GM18867 (cell line): ENCODE measurements at regions not wholly inside any gene's neighbourhood (a gene's known extent, or its start where the extent isn't known, plus 50 kb on each side); places are given as distances from the start of the nearest gene placed in this dataset.

Source experiments
- ATAC-seq: cut with Tn5 transposase; IDR thresholded peaks from one replicate; pipeline ENCODE4 v1.9.1; 2021; ENCODE audit warnings: mild to moderate bottlenecking, moderate library complexity; ENCODE audit not compliant: unreplicated experiment

DNA sequence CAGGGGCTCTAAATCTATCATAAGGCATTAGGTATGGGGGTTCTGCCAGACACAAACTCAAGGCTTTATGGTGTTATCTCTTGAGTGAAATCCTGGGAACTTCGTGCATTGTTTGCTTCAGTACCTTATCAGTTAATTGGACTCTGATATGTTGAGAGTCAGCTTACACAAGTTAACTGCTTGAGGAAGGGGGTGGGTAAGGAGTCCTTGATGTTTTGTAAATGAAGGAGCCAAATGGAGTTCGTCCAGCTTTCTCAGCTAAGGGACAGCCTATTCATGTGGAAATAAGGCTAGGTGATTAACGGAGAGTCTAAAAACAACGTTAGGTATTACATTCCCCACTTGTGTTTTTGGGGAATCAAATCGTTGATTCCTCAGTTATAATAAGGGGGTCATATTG lies 157.4 kb downstream of the TRIM27 start:
- no peak for ATAC-seq

DNA sequence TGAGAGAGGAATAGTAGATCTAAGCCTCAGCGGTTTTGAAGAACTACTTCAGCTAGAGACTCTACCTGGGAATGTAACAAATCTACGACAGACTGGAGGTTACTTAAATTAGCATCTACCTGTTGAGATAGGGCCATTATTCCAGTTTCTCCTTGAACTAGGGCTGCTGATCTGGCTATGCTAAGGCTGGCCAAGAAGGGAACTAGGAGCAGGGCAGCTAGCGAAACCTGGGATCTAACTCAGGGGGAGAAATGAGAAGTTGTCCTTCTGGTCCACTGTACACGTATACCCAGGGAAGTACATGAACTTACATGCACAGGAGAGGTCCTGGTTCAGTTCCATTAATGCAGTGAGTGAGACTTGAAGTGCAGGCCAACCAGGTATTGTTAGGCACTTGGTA lies 156.7 kb downstream of the TRIM27 start:
- ATAC-seq: no peak

DNA sequence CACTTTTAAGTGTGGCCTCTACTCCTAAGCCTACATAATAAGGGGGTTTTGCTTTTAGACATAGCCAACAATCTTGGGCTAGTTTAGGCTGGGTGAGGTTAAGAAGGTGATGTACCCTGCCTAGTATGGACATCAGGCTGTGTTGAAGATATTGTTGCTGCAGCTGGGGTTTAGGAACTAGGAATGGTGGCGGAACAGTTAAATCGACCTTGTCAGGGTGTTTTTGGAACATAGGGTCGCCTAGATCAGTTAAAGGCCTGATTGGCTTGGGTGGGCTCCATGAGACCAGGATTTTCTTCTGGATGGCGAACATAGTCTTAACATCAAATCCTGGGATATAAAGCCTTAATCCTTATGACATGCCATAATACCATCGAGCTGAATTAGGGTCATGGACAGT lies 156.1 kb downstream of the TRIM27 start:
- no peak for ATAC-seq

DNA sequence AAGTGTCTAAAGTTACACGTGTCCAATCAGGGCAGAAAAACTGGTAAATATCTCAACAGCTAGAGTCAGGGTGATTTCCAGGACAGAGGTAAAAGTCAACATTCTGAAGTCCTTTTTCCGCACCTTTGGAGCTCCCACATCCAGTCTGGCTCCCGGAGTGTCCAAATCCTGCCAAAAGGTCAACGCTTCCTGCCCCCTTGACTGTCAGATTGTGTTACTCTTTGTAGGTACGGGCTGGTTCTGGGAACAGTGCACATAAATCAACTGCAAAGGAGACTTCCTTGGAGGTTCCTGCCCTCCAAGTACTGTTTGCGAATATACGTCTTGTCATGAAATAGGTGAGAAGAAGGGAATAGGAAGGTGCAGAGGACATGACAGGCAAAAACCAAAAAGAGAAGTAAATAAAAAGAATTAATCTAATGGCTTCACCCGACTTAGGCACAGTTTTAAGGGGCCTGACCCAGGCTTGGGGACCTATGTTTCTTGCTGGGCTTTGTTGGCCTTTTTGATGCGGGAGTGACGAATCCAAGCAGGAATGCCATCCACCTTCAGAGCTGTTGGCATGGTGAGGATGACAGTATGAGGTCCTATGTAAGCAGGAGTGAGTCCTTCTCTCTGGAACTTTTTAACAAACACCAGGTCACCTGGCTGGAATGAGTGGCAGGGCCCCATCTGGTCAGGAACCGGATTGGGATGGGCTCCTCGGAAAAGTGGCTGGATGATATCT lies 155.4 kb downstream of the TRIM27 start:
- no peak for ATAC-seq

DNA sequence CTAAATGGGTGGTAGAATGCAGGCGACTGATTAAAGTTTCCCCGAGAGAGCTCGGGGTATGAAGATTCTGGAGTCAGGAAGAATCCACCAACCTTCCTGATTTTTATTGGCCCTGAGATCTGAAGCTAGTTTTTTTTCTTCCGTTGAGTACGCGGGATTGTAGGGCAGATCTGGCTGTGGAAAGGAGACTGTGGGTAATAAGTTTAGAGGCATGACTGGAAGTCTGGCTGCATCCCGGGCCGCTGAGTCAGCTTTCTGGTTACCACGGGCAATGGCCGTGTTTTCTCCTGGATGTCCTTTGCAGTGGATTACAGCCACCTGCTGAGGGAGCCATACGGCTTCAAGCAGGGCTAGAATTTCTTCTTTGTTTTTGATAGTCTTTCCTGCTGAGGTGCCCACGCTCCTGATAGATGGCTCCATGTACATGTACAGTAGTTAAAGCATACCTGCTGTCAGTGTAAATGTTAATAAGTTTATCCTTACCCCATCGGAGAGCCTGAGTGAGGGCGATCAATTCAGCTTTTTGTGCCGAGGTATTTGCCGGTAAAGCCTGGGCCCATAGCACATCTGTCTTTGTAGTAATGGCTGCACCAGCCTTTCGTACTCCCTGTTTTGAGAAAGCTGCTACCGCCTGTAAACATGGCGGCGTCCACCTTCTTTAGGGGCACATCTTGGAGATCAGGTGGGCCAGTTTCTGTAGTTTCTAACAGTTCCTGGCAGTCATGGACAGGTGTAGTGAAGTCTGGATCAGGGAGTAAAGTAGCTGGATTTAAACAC lies 154.0 kb downstream of the TRIM27 start:
- no peak for ATAC-seq

DNA sequence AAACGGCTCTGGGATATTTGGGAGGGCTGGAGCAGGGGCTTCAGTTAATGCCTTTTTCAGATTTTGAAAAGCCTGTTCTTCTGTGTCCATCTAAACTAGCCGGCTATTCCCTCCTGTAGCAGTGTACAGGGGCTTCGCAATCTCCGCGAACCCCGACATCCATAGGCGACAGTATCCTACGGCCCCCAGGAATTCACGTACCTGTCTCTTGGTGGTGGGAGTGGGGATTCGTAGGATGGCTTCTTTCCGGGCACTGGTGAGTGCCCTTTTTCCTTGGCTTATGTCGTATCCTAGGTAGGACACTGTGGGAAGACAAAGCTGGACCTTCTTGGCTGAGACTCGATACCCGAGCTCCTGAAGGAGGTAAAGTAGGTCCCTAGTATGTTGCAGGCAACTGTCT lies 153.1 kb downstream of the TRIM27 start:
- no peak for ATAC-seq

DNA sequence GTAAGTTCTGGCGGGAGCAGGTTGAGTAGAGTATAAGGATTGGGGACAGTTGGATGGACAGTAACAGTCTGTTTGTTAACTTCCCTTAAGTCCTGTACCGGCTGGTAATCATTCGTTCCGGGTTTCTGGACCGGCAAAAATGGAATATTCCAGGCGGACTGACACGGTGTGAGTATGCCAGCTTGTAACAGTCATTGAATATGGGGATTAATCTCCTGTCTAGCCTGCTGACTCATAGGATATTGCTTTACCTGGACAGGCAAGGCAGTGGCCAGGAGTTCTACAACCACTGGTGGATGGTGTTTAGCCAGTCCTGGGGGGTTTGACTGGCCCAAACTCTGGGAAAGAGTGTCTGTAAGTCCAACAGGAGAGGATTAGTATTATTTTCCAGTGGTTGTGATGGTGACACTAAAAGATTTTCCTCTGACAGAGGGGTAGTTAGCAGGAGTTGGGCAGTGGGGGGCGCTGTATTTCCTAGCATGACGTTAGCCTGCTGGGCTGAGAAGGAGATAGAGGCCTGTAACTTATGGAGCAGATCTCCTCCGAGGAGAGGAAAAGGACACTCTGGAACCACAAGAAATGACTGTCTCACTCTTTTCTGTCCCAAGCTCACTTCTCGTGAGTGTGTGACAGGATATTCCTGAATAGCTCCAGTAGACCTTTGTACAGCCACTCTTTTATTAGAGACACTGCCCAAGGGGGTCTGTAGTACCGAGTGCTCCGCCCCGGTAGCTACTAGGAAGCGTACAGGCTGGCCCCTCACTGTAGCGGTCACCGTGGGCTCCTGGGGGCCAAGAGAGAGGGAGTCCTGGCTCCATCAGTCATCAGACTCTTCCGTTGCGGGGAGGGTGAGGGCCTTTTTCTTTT lies 152.2 kb downstream of the TRIM27 start:
- no peak for ATAC-seq

DNA sequence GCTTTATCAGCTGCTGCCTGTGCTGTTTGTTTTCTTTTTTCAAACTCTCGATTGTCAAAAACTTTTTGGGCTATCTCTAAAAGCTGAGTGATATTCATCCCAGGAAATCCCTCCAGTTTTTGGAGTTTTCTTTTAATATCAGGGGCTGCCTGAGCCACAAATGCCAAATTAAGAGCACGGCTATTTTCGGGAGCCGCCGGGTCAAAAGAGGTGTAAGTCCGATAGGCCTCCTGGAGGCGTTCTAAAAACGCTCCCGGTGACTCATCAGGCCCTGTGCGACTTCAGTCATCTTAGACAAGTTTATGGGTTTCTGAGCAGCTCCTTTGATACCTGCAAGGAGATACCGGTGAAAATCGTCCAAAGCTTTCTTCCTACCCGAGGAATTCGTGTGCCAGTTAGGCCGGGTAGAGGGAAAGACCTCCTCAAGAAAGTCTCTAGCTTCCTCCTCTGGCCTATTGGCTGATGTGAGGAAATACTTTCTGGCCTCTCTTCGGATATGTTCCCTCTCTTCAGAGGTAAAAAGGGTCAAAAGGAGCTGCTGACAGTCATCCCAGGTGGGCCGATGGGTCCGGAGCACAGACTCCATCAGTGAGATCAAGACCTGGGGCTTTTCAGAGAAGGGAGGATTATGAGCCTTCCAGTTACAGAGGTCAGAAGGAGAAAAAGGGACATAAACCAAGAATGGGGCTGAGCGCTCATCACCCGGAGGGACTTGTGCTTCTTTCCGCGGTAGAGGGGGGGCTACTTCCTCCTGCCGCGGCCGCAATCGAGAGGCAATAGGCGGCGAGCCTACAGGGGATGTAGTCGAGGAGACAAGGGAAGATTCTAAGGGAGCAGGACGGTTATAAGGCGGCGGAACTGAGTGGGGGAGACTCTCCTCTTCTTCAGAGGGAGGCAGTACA lies 151.1 kb downstream of the TRIM27 start:
- no peak for ATAC-seq

DNA sequence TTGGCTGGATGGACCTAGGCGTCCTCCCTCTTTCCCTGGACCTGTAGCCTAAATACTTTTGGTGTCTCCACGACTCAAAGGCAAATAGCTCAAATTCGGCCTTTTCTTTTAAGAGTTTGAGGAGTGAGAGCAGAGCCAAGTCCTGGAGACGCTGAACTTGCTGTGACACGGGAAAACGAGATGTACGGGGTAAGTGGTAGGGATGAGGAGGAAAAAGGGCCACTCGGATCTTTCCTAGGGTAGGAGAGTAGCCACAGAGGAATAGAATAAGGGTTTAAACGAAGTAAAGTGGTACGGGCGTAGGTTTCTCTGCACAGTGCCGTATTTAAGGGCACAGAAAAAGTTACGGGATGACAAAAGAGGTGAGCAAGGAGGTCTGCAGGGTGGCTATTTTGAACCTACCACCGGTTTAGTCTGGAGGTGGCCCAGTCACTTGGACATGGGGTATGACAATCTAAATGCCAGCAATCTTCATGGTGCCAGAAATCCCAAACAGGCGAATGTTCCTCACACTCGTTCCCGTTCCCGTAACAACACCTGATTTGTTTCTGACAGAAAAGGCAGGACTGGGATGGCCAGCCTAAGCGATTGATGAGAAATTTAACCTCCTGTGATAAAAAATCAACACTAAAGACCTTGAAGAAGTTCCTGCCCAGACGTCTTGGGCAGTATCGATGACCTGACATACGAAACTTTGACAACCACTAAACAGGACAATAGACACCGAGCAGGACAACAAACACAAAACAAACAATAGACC lies 149.3 kb downstream of the TRIM27 start:
- no peak for ATAC-seq

DNA sequence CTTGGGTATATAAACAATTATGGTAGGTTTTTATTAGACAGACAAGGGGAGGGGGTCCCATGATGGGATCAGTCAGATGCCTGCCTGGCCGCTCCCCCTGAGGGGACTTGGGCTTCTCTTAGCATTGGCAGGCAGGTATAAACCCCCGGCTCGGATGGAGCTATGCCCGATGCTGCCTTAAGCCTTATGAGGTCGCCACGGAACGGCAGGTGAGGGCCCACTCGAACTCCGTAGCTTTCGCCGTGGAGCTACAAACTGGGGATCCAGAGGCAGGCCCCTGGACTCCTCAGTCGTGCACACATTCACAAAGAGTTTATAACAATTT lies 148.8 kb downstream of the TRIM27 start:
- ATAC-seq: no peak

DNA sequence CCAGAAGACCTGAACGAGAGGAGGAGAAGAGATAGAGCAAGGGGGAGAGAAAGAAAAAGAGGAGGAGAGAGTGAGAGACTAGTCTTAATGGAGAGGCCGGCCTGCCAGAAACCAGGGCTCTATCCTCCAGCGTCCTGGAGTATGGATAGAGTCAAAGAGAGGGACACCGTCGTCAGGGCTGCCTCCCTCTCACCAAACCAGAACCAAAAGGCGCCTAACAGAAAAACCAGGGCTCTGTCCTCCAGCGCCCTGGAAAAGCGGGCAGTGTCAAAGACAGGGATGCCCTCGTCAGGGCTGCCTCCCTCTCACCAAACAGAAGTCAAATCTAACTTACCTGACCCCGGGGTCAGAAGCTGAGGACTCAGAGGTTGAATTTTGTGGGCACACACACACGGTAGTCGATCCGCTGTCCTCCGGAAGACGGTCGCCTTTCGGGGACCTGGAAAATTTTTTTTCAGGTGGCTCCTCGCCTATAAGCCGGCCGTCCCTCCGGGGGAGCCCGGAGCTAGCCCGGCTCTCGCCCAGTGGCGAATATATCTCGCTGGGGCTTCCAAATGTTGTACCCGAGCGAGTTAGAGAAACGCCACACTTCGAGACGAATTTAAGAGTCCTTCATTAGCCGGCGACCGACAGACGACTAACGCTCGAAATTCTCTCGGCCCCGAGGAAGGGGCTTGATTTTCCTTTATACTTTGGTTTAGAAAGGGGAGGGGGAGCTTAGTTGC lies 148.2 kb downstream of the TRIM27 start:
- ATAC-seq: no peak

DNA sequence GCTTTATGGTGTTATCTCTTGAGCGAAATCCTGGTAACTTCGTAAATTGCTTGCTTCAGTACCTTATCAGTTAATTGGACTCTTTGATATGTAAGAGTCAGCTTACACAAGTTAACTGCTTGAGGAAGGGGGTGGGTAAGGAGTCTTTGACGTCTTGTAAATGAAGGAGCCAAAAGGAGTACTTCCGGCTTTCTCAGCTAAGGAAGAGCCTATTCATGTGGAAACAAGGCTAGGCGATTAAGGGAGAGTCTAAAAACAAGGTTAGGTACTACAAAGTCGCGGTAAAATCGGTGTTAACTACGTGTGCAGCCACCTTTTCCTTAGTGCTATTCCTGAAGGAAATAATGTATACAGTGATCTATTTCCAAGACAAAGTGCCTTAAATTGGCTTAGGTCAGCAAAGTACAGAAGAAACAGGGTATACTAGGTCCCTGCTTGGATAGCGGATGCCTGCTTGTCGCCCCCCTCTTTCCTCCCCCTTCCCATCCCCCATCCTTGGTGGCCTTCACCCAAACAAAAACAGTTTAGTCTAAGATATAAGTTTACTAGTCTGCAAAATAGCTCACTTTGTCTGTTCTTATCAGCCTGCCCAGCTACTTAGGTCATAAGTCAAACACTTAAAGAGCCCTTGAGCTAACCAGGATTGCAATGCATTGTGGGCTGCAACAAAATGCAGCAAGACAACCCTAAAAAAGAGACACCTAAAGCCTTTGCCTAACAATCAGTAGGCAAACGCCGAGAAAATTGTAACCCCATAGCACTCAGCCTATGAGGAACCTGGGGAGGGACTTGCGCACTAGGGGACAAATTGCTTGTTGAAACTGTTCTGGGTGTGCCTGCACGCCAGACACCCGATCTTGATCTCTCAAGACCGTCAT lies 147.3 kb downstream of the TRIM27 start:
- no peak for ATAC-seq

DNA sequence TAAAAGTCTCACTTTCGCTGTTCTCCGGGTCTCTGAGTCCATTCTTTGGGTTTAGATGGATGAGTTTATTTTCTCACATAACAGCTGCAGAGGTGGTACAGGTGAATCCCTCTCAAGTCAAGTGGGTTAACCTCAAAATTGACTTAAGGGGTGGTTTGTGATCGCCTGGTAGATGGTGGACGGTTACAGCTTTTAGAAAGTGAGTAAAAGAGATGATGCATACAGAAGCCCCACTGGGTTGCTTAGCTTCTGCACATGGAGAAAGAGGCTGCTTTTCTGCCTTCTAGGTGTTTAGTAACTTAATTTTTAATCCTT lies 146.7 kb downstream of the TRIM27 start:
- no peak for ATAC-seq

DNA sequence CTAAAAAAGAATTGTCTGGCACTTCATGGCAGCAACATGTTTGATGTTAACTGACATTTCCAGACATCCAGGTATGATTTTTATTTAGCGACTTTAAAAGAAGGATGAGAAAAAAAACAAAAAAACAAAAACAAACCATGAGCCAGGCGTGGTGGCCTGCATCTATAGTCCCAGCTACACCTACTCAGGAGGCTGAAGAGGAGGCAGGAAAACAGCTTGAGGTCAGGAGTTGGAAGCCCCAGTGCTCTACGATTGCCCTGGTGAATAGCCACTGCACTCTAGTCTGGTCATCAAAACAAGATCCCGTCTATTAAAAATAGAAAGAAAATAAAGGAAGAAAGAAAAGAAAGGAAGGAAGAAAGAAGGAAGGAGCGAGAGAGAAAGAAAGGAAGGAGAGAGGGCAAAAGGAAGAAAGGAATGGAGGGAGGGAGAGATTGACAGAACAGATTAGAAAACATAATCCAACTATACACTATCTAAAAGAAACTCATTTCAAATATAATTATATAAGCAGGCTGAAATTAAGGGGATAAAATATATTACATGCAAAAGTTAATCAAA lies 141.6 kb downstream of the TRIM27 start:
- peak; percentile 30 for ATAC-seq

DNA sequence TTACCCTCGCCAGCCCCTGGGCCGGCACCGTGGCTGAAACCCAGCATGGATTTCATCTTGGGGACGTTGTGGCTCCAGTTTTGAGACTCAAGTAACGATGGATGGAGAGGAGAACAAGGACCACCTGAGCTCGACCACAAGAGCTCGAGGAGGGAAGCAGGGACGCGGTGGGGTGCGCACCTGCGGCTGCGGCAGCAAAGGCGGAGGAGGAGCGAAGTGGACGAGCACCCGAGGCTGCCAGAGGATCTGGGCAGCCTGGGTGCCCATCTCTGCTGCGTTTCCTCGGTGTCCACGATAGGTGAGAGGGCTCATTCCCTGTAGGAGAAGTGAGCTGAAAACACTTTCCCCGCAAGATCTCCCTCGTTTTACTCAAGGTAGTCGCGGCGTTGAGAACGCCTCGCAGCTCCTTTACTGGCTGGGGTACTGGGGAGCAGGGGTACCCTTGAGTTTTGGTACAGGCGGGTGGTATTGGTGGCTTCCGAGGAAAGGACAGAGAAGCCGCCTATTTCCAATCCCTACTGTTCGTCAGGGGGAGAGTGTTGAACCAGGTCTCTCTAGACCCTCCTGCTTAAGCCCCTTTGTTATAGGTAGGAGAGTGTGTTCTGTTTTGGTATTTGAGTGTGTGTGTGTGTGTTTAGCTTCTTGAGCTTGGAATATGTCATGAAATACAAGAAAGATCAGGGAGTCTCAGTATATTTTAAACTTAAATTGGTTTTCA lies 137.7 kb downstream of the TRIM27 start:
- ATAC-seq: no peak

DNA sequence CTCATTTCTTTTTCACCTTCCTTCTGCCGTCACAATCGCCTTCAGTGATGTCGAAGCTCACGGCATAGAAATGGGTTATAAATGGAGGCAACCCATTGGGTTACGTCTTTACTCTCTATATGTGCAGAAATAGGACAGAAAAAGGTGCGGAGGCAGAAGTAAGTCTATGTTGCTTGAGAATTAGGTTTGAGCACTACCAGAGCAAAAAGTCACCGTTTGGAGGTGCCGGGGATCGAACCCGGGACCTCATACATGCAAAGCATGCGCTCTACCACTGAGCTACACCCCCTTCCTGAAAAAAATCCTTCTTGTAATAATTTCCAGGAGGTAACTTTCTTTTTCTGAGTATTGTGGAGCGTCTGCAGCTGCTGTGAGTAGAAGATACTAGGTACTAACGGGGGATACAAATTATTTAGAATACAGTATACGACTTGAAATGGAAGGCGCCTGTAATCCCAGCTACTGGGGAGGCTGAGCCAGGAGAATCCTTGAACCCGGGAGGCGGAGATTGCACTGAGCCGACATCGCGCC lies 134.2 kb downstream of the TRIM27 start:
- ATAC-seq: no peak

DNA sequence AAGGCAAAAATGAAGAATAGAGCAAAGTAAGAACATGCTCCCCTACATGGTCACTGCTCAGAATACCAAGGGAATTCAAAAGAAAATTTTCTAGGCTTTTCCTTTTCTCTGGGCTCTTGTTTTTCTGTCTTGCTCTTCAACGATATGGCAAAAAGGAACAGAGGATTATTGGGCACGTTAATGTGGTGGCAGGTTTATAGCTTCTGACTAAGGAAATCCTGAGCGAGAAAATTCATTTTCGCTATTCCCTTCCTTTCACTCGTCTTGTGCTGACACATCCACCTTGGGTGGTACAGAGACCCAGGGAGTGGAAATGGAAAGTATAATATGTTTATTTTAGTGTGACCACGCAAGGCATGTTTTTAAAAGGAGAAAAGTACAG lies 132.8 kb downstream of the TRIM27 start:
- no peak for ATAC-seq
